Retinal pigment epithelial cell (primary cell): ENCODE measurements at regions not wholly inside any gene's neighbourhood (a gene's known extent, or its start where the extent isn't known, plus 50 kb on each side); places are given as distances from the start of the nearest gene placed in this dataset.

Experiments
- DNase-seq: peaks from one replicate; pipeline ENCODE4 v3.0.0-alpha.2; 2010; ENCODE audit warnings: low read depth
- H3K4me3 ChIP-seq: 2 replicates; pipeline ENCODE4 v1.5.1; 2011; ENCODE audit warnings: mild to moderate bottlenecking, low read length, control low read depth, moderate library complexity
- TF ChIP-seq, protein P1 (sequence below): conservative IDR thresholded peaks from 2 replicates; pipeline ENCODE4 v1.5.1; 2011; ENCODE audit warnings: low read depth, low read length, control low read depth, inconsistent platforms

- DNase-seq, result no peak
- H3K4me3 ChIP-seq, result no peak overlapping the region
- TF ChIP-seq, protein P1, sequence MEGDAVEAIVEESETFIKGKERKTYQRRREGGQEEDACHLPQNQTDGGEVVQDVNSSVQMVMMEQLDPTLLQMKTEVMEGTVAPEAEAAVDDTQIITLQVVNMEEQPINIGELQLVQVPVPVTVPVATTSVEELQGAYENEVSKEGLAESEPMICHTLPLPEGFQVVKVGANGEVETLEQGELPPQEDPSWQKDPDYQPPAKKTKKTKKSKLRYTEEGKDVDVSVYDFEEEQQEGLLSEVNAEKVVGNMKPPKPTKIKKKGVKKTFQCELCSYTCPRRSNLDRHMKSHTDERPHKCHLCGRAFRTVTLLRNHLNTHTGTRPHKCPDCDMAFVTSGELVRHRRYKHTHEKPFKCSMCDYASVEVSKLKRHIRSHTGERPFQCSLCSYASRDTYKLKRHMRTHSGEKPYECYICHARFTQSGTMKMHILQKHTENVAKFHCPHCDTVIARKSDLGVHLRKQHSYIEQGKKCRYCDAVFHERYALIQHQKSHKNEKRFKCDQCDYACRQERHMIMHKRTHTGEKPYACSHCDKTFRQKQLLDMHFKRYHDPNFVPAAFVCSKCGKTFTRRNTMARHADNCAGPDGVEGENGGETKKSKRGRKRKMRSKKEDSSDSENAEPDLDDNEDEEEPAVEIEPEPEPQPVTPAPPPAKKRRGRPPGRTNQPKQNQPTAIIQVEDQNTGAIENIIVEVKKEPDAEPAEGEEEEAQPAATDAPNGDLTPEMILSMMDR, result no peak
These were observed 156.1 kb upstream of the FSCB start for GRCh38 chr14:44663136-44663535.

DNA sequence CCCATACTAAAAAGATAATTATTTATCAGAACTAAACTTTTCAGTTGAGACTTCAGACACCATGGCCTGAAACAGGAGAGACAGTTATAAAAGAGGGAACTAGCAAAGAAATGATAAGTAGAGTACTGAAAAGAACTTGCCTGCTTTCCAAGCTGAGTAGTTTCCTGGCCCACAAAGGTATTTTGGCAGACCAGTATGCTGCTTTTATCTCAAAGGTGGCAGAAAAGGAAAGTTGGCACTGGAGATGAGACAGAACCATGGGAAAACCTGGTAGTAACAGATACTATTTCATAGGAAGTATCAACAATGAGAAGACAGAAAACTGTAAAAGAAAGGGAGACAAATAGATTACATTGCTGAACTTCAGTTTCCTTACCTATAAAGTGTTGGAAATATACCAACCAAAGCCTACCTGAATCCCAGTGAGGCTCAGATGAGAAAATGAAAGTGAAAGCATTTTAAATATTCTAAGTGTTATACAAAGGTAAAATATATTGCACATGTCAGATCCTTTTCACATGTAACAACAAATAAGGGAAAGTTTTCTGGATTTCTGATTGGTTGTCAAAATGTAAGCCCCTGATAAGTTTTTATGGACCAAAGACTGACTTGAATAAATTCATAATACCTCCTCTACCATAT, 155.3 kb upstream of the FSCB start:
- TF ChIP-seq, protein P1, result no peak
- no peak for DNase-seq
- H3K4me3 ChIP-seq, result no peak overlapping the region

DNA sequence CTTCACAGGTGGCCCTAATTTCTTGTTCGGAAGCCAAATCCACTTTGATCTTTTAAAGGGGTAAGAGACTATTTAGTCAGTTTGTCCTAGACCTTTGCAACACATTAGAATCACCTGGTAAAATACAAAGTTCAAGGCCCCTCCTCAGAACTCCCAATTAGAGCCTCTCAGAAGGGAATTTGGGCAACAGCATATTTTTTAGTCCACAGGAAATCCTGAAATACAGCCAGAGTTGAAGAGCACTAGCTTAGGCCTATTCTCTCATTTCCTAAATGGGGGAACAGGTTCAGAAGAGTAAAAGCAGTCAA, 151.3 kb upstream of the FSCB start:
- H3K4me3 ChIP-seq, result no peak overlapping the region

DNA sequence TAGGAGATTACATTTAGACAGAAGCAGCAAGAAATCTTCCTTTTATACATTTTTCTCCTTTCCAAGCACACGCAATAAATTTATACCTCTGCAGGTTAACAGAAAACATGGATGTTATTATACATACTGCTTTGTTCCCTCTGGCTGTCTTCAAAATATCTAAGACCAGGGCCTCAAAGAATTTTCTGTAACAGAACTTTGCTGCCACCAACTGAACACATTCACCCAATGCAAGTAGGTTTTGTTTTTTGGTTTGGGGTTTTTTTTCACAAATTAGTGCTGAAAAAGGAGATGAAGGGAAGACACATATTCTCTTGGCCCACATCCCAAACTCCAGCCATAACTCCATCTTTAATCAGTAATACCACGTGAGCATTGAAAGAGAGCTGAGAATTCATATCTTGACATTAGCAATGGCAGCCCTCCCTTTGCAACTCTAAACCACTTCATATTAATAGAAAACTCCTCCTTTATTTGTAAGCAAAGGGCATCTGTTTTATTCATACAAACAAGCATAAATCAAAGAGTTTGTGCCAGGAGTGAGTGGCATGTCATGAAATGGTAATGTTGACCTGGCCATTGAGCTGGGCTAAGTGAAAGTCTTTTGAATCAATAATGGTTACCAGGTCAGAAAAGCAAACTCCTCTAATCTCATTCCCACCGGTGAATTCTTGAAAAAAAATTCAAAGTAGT, 150.8 kb upstream of the FSCB start:
- peak; percentile 20 for DNase-seq
- no peak overlapping the region for H3K4me3 ChIP-seq
- TF ChIP-seq, protein P1, result peak; percentile 68

More for the DNA sequence above, 151.3 kb upstream of the FSCB start:
- no peak for DNase-seq
- TF ChIP-seq, protein P1, result no peak

- DNase-seq, result no peak
- no peak overlapping the region for H3K4me3 ChIP-seq
- TF ChIP-seq, protein P1, result no peak
These were observed 150.1 kb upstream of the FSCB start for GRCh38 chr14:44657203-44657602.

- DNase-seq, result no peak
- TF ChIP-seq, protein P1, result no peak
- H3K4me3 ChIP-seq, result no peak overlapping the region
These were observed 147.5 kb upstream of the FSCB start for GRCh38 chr14:44654591-44654990.

DNA sequence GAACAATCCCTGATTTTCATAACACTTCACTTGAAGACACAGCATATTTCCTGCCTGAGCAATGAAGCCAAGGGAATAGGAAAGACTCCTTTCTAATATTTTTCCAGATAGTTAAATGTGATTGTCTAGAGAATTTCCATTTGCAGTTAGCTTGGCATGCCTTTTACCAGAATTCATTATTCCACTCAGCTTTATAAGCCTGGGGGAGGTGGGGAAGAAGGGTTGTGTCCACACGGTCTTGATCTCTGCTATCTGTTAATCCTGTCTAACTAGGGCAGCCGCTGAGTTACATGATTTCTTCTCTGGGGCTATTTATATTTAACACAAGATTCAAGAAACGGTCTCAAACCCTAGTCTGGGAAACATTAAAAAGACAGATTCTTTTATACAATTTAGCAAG, 146.6 kb upstream of the FSCB start:
- no peak overlapping the region for H3K4me3 ChIP-seq
- no peak for DNase-seq
- TF ChIP-seq, protein P1, result no peak
